ENCODE measurements at regions not wholly inside any gene's neighbourhood (a gene's known extent, or its start where the extent isn't known, plus 50 kb on each side); places are given as distances from the start of the nearest gene placed in this dataset.
"Not testable (repeated sequence)": the region's sequence is repeated elsewhere in the genome, so short reads cannot be mapped to it uniquely, and the experiment has no call there.

GRCh38 chr22:44650806-44651205 is 51.2 kb upstream of the PRR5 start:
- DNase-seq = no peak

GRCh38 chr22:44648821-44649565 is 53.0 kb upstream of the PRR5 start:
- DNase-seq = no peak

- no peak for DNase-seq
Measured at GRCh38 chr22:44648085-44648820, 53.8 kb upstream of the PRR5 start.

- DNase-seq = no peak
Measured at GRCh38 chr22:44647141-44647540, 54.9 kb upstream of the PRR5 start.

- no peak for DNase-seq
Measured at GRCh38 chr22:44646668-44647067, 55.3 kb upstream of the PRR5 start.

GRCh38 chr22:44646141-44646540 is 55.9 kb upstream of the PRR5 start:
- no peak for DNase-seq

- DNase-seq = no peak
Measured at GRCh38 chr22:44645531-44645930, 56.5 kb upstream of the PRR5 start.

- DNase-seq = no peak
Measured at GRCh38 chr22:44645083-44645482, 56.9 kb upstream of the PRR5 start.

- DNase-seq = not testable (repeated sequence)
Measured at GRCh38 chr22:44643526-44644101, 58.4 kb upstream of the PRR5 start.

GRCh38 chr22:44642096-44642644 is 59.8 kb upstream of the PRR5 start:
- no peak for DNase-seq

- DNase-seq = no peak
Measured at GRCh38 chr22:44640618-44641155, 61.3 kb upstream of the PRR5 start.

- no peak for DNase-seq
Measured at GRCh38 chr22:44639891-44640617, 62.0 kb upstream of the PRR5 start.

- DNase-seq = no peak
Measured at GRCh38 chr22:44638971-44639760, 62.8 kb upstream of the PRR5 start.

- DNase-seq = not testable (repeated sequence)
Measured at GRCh38 chr22:44636502-44637206, 65.3 kb upstream of the PRR5 start.

- not testable (repeated sequence) for DNase-seq
Measured at GRCh38 chr22:44635567-44635966, 66.4 kb upstream of the PRR5 start.

GRCh38 chr22:44634426-44635321 is 67.3 kb upstream of the PRR5 start:
- DNase-seq = no peak

- no peak for DNase-seq
Measured at GRCh38 chr22:44633647-44634046, 68.4 kb upstream of the PRR5 start.

- DNase-seq = no peak
Measured at GRCh38 chr22:44632541-44633396, 69.2 kb upstream of the PRR5 start.

GRCh38 chr22:44630826-44631225 is 71.2 kb upstream of the PRR5 start:
- DNase-seq = no peak
